ENCODE measurements at regions not wholly inside any gene's neighbourhood (a gene's known extent, or its start where the extent isn't known, plus 50 kb on each side); places are given as distances from the start of the nearest gene placed in this dataset.

- Histone ChIP-seq H3K27me3 (no peaks in the 10 kb centered on the region), H3K36me3 (replicated peaks in 1 of 2; ENCODE audit: insufficient read depth in 1 of 2, low read depth in 2 of 2) (no peaks in the 10 kb centered on the region), H3K4me3 (no peak overlapping the region), H3K9me3 (no peaks in the 10 kb centered on the region), H3K4me1 (peaks cover 27% of the 10 kb centered on the region), H3K27ac (peak overlapping the region in 1 of 4 donors; percentile 26)
- WGBS, 2 donors, result 6 to 9% methylated on average over 3 of the region's 3 CpGs
- TF ChIP-seq CTCF (IDR thresholded peaks at IDR 0.05) (no peak), POLR2A (IDR thresholded peaks at IDR 0.05) (no peak)
- peak in 2 of 4 donors; percentile 30 to 49 for DNase-seq
- intact Hi-C loops (cut with DNase I), result no loop called here
- peak; percentile 77 for ATAC-seq
Observed at GRCh38 chr6:72551470-72551869, 70.4 kb upstream of the KCNQ5 start.

GRCh38 chr6:72552938-72553337, 68.9 kb upstream of the KCNQ5 start:
- WGBS, 2 donors, result 26 to 27% methylated on average over 4 of the region's 4 CpGs
- Histone ChIP-seq H3K27me3 (no peaks in the 10 kb centered on the region), H3K4me1 (peaks cover 27% of the 10 kb centered on the region), H3K27ac (peak overlapping the region in 2 of 4 donors; percentile 0 to 52), H3K4me3 (no peak overlapping the region), H3K9me3 (no peaks in the 10 kb centered on the region), H3K36me3 (replicated peaks in 1 of 2; ENCODE audit: insufficient read depth in 1 of 2, low read depth in 2 of 2) (no peaks in the 10 kb centered on the region)
- peak; percentile 50 for ATAC-seq
- intact Hi-C loops (cut with DNase I), result no loop called here
- peak in 3 of 4 donors; percentile 16 to 37 (median 37) for DNase-seq
- TF ChIP-seq CTCF (IDR thresholded peaks at IDR 0.05) (no peak), POLR2A (IDR thresholded peaks at IDR 0.05) (no peak)

- WGBS, 2 donors, result 32 to 41% methylated on average over 7 of the region's 7 CpGs
- H3K4me3 ChIP-seq, result no peak overlapping the region
- H3K9me3 ChIP-seq, result no peaks in the 10 kb centered on the region
- DNase-seq (no peak), ATAC-seq (no peak)
- H3K4me1 ChIP-seq, result peaks cover 27% of the 10 kb centered on the region
- no peaks in the 10 kb centered on the region for H3K36me3 ChIP-seq (replicated peaks in 1 of 2; ENCODE audit: insufficient read depth in 1 of 2, low read depth in 2 of 2)
- peak overlapping the region in 3 of 4 donors; percentile 2 to 28 (median 22) for H3K27ac ChIP-seq
- intact Hi-C loops (cut with DNase I), result no loop called here
- no peaks in the 10 kb centered on the region for H3K27me3 ChIP-seq
- TF ChIP-seq POLR2A (IDR thresholded peaks at IDR 0.05) (no peak), CTCF (IDR thresholded peaks at IDR 0.05) (no peak)
Observed at GRCh38 chr6:72553531-72554511, 68.0 kb upstream of the KCNQ5 start.

- intact Hi-C loops (cut with DNase I), result no loop called here
- no peaks in the 10 kb centered on the region for H3K9me3 ChIP-seq
Observed at GRCh38 chr6:72554761-72555221, 67.1 kb upstream of the KCNQ5 start.

More at GRCh38 chr6:72554761-72555221, 67.1 kb upstream of the KCNQ5 start:
- TF ChIP-seq POLR2A (IDR thresholded peaks at IDR 0.05) (no peak), CTCF (IDR thresholded peaks at IDR 0.05) (no peak)
- peaks cover 27% of the 10 kb centered on the region for H3K4me1 ChIP-seq
- DNase-seq (peak in 1 of 4 donors; percentile 8), ATAC-seq (no peak)
- peak overlapping the region in 3 of 4 donors; percentile 15 to 32 (median 28) for H3K27ac ChIP-seq
- WGBS, 2 donors, result 54 to 57% methylated on average over 4 of the region's 4 CpGs
- H3K36me3 ChIP-seq (replicated peaks in 1 of 2; ENCODE audit: insufficient read depth in 1 of 2, low read depth in 2 of 2), result no peaks in the 10 kb centered on the region
- H3K4me3 ChIP-seq, result no peak overlapping the region
- no peaks in the 10 kb centered on the region for H3K27me3 ChIP-seq

All from body of pancreas (tissue), 4 donors.